CD4-positive, alpha-beta T cell treated with Interleukin-10 for 1 hour (primary cell): ENCODE measurements at regions not wholly inside any gene's neighbourhood (a gene's known extent, or its start where the extent isn't known, plus 50 kb on each side); places are given as distances from the start of the nearest gene placed in this dataset.
"Not testable (repeated sequence)": the region's sequence is repeated elsewhere in the genome, so short reads cannot be mapped to it uniquely, and the experiment has no call there.

Source experiments
- DNase-seq: peaks from one replicate; pipeline ENCODE4 v3.0.0-alpha.2; 2020

GRCh38 chr17:71052971-71053370, 883.6 kb downstream of the KCNJ2 start:
- no peak for DNase-seq

- DNase-seq: no peak
These were observed 885.8 kb downstream of the KCNJ2 start for GRCh38 chr17:71055128-71055527.

GRCh38 chr17:71057448-71057847, 888.1 kb downstream of the KCNJ2 start:
- no peak for DNase-seq

DNA sequence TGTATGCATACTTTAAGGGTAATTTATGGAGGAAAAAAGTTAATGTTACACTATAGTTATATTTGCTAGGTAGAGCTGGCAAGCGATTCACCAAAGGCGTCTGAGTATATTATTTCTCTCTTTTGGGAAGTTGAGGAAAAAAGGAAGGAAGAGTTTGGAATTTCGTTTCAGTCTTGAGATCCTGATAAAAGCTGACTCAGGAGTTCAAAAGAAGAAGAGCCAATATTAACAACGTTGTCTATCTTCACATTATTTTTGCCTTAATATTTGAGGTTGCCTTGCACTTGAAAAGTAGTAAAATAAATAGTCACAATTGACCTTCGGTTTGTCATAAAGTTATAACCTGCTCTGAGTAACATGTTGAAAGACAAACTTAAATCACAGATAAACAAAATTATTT, 888.6 kb downstream of the KCNJ2 start:
- DNase-seq: no peak

- DNase-seq: no peak
These were observed 893.8 kb downstream of the KCNJ2 start for GRCh38 chr17:71063127-71063526.

GRCh38 chr17:71063559-71063958, 894.2 kb downstream of the KCNJ2 start:
- DNase-seq: no peak

GRCh38 chr17:71067669-71068407, 898.5 kb downstream of the KCNJ2 start:
- no peak for DNase-seq

DNA sequence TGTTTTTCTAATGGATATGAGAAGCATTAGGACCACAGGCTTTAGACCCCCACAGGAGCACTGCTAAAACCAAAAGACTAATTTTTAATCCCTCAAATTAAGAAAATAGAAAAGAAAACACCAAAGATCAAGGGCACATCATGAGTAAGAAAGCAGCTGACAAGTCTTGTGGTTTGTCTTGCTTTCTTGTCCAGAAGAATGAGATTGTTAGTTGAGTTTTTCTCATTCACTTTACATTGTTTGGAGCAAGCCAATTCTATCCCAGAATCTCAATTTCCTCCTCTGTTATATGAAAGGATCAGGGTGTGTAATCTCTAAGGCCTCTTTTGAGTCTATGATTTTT, 899.0 kb downstream of the KCNJ2 start:
- no peak for DNase-seq

DNA sequence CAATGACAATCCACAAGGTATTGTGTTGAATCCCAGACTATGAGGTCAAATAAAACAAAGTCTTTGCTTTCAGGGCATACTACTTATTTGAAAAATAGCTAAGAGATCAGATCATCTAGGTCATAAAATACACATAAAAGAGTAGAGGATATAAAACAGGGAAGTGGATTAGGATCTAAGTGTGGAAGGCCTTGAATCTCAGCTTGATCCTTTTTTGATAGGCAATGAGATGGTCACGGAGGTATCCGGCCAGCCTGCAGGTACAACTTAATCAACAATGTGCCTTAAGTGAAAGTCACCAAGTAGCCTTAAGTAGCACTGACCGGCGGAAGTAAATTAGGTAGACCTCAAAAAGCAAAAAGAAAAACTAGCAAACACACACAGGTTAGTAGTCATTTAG, 901.7 kb downstream of the KCNJ2 start:
- DNase-seq: no peak

- no peak for DNase-seq
These were observed 902.5 kb downstream of the KCNJ2 start for GRCh38 chr17:71071837-71072236.

DNA sequence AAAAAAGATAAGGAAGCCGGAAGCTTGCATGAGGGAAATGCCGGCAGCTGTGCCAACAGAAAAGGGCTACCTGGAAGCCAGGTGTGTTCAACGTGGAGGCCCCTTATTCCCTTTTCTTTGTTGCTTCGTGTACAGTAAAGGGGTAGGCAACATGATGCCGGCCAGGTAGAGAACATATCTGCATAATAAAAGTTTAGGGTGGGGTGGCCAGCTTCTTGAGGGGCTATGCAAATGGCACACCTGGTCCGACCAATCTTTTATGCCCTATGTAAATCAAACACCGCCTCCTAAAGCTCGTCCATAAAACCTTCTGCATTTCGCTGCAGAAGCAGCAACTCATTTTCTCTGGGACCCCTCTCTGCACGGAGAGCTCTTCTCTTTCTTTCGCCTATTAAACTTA, 911.6 kb downstream of the KCNJ2 start:
- no peak for DNase-seq

GRCh38 chr17:71081666-71082065, 912.3 kb downstream of the KCNJ2 start:
- DNase-seq: no peak

- DNase-seq: no peak
These were observed 914.9 kb downstream of the KCNJ2 start for GRCh38 chr17:71084219-71084618.

- no peak for DNase-seq
These were observed 915.5 kb downstream of the KCNJ2 start for GRCh38 chr17:71084838-71085237.

DNA sequence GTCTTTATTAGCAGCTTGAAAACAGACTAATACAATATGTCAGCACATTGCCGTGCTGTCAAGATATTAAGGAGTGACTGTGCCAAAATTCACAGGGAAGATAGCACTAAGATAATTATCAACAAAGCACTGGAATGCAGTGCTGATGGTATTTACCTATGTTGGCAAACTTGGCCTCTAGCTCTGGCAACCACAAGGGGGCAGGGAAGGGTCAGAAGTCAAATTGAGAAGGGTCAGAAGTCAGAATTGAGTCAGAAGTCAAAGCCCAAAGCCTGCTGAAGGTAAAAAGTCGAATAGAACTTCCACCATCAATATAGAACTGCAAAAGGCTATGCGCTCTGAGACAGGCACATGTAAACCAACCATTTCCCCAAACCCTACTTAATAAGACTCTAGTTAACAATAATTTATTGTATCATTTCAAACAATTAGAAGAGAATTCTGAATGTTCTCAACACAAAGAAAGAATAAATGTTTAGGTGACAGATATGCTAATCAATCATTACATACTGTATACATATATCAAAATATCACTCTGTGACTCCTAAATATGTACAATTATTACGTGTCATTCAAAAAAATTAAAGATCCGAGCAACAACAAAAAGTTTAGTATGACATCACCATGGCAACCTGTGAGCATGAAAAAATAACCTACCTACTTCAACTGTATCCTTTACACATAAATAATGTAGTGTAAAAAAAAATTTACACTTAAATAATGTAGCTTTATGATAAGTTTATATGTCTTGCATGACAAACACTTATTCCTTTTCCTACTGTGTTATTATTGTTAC, 916.1 kb downstream of the KCNJ2 start:
- no peak for DNase-seq

DNA sequence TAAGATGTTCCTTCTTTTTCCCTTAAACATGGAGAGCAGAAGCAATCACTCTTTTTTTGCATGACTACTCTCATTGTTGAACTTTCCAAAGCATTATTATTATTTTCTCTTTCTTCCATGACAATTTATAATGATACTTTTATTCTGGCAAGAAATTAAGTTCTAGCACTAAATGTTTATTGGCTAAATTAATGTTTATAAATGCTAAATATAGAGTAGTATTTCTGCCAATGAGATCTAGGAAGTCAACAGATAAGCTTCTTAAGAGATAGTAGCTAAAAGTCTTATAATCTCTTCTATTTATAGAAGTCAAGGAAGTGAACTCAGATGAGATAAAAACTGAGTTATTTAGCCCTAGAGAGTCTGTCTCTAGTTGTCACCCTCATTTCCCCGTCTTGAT, 920.1 kb downstream of the KCNJ2 start:
- DNase-seq: no peak

DNA sequence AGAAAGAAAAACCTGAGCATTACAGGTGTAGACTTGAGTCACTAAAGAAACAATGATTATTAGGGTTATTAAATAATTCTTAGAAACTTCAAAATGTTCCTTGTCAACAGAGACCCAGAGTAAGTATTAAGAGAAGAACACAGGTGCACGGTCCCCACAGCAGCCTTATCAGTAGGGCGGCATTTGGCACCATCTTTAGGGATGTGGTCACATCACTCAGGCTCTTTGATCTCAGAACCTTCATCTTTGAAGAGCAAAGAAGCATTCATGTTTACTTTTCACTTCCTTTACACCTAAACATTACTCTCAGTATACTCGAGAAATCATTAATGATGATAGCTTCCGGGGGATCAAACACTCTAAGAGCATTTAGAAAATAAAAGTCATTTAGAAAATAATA, 928.7 kb downstream of the KCNJ2 start:
- DNase-seq: no peak

GRCh38 chr17:71099003-71099714, 929.8 kb downstream of the KCNJ2 start:
- DNase-seq: no peak

DNA sequence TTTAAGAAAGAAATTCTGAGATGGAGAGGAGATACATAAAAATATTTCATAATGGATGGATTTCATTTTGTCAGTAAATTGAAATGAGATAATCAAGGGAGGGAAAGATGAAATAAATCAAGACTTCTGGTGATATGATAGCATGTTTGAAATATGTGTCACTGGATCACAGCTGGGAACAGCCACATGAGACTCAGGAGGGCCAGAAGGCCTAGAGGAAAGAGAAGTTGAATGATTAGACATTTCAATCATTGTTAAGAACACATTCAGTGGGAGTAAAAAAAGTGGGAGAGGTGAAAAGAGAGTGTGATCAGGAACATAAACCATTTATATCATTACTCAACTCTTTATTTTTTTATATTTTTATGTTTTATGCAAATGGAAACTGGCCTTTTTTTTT, 933.4 kb downstream of the KCNJ2 start:
- DNase-seq: no peak

DNA sequence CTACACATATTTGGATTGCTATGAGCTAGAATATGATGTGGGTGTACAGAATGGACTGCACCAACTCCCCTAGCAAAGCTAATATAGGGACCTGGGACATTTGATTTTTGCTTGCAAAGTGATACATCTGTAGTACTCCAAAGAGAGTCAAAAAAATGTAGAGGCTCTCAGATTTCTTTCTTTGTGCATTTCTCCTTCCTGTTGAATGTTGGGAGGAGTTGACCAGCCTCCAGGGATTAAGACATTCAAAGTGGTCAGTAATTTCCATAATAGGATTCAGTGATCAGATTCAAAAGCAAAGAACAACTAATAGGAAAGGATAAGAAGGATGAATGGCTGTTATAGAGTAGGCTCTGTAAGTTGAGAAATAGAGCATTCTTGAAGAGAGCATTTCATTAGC, 934.9 kb downstream of the KCNJ2 start:
- no peak for DNase-seq

GRCh38 chr17:71106056-71106455, 936.7 kb downstream of the KCNJ2 start:
- not testable (repeated sequence) for DNase-seq

DNA sequence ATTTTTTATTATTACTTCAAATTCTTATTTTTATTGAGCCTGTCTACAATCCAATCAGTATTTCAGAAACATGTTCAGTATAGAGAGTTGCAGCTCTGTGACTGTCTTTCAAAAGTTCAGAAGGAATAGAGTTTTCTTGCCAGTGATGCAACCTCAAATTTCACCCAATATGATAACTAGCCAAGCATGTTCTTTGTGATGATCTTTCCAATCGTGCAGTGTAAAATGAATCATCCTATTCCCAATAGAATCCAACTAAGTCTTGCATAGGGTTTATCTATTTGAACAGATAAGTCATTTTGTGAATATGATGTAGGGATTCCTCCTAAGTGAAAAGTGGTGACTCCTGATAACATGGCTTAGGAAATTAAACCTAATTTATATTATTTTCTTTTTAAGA, 937.8 kb downstream of the KCNJ2 start:
- no peak for DNase-seq

- no peak for DNase-seq
These were observed 940.4 kb downstream of the KCNJ2 start for GRCh38 chr17:71109697-71110096.

DNA sequence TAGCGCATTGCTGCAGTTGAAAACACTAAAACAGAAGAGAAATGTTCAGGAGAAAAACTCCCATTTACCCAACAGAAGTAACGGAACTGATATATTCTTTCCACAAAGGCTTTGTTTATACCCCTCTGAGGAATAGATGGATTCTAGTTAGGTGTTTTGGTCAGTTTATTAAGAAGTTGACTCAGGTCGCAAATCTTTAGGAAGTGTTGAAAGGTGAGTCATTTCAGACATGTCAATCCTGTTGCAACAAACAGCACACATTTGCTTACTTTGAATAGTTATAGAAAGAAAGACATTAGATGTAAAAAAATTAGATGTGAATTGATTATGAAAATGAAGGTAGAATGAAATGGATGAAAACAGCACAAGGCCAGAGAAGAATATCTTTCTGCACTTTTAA, 941.0 kb downstream of the KCNJ2 start:
- DNase-seq: no peak
